H1 (cell line): ENCODE measurements at regions not wholly inside any gene's neighbourhood (a gene's known extent, or its start where the extent isn't known, plus 50 kb on each side); places are given as distances from the start of the nearest gene placed in this dataset.

ENCODE experiments used
- CBX5 ChIP-seq: fragments of 300-800, 300-1000 bp; sonication (generic); IDR thresholded peaks from 2 replicates; pipeline ENCODE4 v1.7.1; 2016; ENCODE audit warnings: antibody characterized with exemption, low read length, low read depth
- CTBP2 ChIP-seq: IDR thresholded peaks from 2 replicates; pipeline ENCODE4 v1.7.0; 2011; ENCODE audit warnings: borderline replicate concordance, mild to moderate bottlenecking, moderate library complexity, mixed read lengths, low read length; ENCODE audit not compliant: insufficient read depth, insufficient read length
- FOSL1 ChIP-seq: IDR thresholded peaks from 2 replicates; pipeline ENCODE4 v1.6.1; 2011; ENCODE audit warnings: mild to moderate bottlenecking, low read depth, low read length, moderate library complexity; ENCODE audit not compliant: insufficient read depth
- RAD21 ChIP-seq, 2 experiments: IDR thresholded peaks in 1 of 2; conservative IDR thresholded peaks in 1 of 2; 2 replicates each; pipeline ENCODE4 v1.6.1; 2011; ENCODE audit warnings: low read depth in 2 of 2, low read length in 2 of 2, improper control_type of control experiment in 1 of 2, inconsistent platforms in 1 of 2, mild to moderate bottlenecking in 1 of 2, moderate library complexity in 1 of 2
- YY1 ChIP-seq: IDR thresholded peaks from 2 replicates; pipeline ENCODE4 v1.6.1; 2011; ENCODE audit warnings: low read depth, mild to moderate bottlenecking, low read length

DNA sequence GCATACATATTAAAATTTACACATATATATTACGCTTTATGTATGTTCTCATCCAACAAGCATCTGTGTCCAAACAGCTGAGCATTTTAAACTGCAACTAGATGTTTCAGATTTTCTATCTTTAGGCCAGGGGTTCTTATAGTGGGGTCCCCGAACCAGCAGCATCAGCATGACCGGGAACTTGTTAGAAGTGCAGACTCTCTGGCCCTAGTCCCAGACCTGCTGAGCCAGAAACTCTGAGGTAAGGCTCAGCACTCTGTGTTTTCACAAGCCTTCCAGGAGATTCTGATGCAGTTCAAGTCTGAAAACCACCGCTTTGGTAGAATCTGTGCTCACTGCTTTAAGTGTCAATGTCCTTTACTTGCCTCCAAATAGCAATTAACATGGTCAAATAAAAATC is 266.2 kb upstream of the CASK start (continued):
- TF ChIP-seq CTBP2 (no peak), FOSL1 (no peak), YY1 (no peak), RAD21 (IDR thresholded peaks at IDR 0.05 in 1 of 2, conservative IDR thresholded peaks at IDR 0.05 in 1 of 2; ENCODE audit: low read depth in 2 of 2, low read length in 2 of 2) (no peak), CBX5 (no peak)
